NCI-H524 (cell line): ENCODE measurements at regions not wholly inside any gene's neighbourhood (a gene's known extent, or its start where the extent isn't known, plus 50 kb on each side); places are given as distances from the start of the nearest gene placed in this dataset.

ENCODE experiments used
- DNase-seq, 2 experiments: peaks; one replicate each; lab custom pipeline; 2025; lab: John Stamatoyannopoulos, UW

DNA sequence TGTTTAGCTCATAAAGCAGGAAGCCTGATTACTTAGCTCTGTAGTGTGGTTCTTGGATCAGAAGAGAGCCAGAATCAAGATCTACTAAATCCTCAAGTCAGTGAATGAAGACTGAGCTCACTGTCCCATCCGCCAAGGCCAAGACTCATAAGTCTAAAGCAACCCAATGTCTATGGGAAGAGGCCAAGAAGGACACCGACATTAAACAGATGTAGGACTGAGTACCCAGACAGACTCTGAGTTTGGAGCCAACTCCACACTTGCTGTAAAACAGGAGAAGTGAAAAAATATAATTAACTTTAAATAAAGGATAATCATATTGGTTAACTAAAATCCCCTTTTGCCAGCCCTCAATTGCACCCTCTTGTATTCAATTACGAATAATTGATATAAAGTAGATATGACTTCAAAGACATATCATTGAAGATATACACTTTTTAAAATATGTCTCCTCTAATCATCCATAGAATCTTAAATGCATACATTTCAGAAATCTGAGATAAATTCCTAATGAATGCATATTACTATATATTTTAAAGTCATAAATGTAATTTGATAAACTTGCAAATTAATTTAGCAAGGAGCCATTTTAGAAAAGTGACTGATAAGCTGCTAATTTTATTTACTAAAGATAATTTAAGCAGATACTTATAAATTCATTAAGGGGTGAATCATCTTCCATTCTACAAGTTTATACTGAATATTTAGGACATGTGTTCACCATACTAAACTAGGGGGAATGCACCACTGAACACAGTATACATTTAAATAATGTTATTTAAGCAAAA lies 617.0 kb upstream of the ARID1B start:
- DNase-seq = no peak

DNA sequence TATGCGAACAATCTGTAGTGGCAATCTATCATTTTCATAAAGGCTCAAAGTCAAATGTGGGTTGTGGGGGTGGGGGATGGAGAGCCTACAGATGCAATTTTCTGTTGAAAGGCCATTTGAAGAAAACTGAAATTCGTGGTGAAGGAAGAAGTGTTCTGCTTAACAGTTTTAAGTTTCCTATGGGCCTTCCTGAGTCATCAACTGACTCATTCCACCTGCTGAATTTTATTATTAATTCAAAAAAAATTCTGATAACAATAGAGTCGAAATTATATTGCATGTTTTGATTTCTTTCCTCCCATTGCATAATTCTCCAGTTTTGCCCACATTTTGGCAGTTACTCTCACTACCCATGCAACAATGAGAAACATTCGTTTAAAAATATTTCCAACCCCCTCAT lies 622.3 kb upstream of the ARID1B start:
- DNase-seq = no peak

DNA sequence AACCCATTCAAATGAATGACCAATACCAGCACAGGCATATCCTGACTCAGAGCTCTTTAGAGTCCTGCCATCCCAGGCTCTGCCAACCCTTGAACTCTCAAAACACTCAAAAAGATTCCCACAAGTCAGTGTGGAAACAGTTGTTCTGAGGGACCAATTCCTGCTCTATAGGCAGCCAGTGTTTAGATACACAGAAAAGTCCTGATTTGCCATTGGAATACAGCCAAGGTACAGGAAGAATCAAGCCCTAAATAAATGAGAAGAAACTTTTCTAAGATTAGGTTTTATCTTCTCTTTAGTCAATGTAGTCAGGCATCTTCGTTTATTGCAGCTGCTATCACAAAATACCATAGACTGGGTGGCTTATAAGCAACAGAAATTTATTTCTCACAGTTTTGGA lies 626.8 kb upstream of the ARID1B start:
- DNase-seq = no peak

DNA sequence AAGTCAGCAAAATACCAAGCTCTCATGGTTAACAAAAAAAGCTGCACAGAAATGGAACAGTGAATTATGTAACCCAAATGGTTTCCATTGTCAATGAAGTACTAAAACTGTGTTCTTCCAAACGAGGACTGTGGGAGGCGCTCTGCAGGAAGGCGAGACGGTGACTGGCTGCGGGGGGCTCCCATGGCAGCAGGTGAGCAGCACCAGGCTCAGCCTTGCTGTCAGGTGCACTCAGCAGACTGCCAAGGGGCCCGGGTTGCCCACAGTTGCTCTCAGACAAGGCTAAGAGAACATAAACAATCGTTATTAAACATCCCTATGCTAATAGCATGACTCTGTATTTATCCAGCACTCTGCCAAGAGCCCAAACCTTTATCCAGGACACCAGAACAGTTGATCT lies 630.3 kb upstream of the ARID1B start:
- no peak for DNase-seq

DNA sequence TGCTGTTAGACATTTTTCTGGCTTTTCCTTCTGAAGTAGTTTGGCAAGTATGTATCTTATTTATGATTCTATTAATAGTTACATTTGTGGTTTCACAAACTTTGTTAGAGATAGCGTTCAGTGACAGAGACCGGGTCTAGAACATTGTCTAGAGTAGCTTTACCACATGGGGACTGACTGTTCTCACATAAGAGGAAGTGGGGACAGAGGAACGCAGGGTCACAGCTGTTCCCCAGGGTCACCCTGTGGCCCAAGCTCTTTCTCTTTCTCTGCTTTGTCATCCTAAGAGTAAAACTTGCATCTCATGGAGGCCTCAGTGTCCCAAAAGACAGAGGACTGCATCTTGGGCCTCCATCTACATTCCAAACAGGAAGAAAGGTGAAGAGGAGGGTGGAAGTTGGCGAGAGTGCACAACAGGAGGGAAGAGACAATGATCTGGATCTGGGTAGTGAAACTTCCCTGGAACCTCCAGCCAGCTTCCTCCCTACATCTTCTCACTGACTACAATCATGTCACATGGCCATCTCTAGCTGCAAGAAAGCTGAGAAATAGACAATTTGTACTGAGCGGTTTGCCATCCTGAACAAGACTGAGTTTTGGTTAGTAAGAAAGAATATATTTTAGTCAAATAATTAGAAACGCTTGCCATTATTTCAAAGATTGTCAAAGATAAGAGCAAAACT lies 645.8 kb upstream of the ARID1B start:
- no peak for DNase-seq

DNA sequence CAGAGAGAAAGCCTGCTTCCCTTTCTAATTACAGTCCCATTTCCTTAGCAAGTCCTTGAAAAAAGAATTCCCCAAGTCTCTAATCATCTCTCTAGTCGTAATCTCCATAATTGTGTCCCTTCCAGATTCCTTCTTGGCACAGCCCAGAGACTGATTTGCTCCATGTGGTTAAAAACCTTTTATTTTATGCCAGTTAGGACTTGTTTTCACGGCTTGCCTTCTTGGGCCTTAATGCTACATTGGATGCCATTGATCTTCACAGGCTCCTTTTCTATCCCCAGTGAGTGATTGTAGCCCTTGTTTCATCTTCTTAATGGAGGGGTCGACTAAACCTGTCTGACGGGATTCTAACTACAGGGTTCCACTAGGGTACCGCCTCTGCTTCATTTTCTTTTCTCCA lies 650.6 kb upstream of the ARID1B start:
- DNase-seq = no peak

DNA sequence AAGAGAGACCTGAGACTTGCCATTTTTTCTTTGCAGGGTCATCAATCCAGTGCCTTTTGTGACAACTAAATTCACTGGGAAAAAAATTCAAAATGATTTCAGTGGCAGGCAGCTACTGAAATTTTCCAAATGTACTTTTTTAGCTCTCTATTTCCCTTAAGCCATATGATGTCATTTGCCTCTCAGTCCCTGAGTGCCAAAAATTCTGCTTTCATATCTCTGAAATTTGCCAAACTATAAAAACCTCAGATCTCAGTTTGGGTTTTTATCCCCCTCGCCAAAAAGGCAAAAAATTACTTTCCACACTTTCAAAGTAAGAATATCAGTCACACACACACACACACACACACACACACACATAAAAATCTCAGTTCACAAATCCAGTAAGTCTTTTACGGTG lies 651.3 kb upstream of the ARID1B start:
- no peak for DNase-seq

DNA sequence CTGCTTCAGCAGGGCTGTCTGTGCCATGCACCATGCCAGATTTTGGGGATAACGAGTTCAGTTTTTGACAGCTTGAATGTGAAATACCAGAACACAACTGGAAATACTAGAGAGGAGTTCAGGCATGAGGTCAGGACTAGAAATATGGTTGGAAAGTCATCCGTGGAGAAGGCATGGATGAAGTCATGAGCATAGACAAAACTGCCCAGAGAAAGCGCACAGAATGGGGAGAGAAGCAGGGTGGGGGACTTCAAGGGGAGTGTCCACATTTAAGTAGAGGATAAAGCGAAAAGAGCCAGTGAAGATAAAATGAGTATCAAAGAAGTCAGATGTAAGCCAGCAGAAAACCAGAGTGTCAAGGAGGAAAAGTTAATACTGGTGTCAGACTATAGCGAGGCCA lies 653.4 kb upstream of the ARID1B start:
- no peak for DNase-seq

DNA sequence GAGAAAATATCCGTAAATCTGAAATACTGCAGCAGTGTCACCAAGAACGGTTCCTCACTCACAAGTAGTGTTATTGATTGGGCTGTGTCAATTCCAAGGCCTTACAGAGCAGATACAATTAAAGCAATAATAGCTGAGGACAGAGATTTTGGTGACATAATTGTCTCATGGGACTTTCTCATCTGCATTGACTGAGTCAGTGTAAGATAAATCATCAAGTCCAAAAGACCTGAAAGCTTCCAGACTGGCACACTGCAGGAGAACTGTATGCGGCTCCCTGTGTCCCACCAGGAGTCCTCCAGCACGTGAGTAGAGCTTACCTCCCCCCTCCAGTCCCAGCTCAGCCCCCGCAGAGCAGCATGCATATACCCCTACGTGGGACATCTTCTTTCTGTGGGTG lies 655.2 kb upstream of the ARID1B start:
- no peak for DNase-seq

DNA sequence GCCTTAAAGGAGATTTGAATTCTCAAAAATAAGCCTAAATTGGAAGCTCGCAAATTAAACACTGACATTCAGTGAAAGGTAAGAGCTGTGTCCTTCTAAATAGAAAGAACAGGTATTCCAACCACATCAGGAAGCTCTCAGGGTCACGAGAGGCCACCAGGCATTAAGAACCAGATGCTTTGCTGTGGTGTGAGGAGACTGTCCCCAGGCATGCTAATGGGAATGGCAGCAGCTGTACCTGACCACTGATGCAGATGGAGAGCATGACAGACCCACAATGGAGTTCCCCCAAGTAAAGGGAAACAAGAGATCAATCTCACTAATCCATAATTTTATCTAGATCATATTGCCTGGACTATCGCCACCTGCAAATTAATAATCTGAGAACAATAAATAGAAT lies 658.9 kb upstream of the NOX3 start:
- DNase-seq = peak; percentile 7 to 22

DNA sequence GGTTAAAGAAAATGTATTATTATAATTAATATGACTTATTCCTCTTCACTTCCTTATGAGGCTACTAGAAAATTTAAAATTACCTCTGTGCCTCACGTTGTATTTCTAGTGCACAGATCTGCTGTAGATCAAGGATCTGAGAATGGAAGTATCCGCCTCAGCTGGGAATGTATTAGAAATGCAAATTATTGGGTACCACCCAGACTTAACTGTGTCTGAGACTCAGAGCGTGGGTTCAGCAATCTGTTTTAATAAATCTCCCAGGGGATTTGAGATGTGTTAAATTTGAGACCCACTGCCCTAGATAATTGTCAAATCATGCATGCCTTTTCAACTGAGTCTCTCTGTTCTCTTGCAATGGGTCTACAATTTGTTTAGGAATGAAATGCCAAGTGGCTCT lies 658.0 kb upstream of the NOX3 start:
- peak; percentile 55 to 79 for DNase-seq

DNA sequence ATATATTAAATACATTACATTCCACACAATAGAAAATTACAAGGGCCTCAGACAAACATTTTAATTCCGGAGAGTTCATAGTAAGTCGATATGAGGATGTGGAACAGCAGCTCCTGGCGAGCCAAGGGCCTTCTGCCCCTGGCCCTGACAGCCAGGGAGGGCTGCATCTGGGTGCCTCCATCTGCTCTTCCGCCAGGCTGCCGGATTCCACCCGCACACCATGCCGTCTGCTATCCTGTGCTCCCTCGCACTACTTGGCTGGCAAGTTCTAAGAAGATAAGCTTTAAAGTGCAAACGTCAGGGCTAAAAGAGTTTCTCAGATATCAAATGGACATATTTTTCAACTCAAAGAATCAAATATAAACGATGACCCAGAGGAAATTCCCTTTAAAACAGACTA lies 656.3 kb upstream of the NOX3 start:
- peak; percentile 68 to 94 for DNase-seq

DNA sequence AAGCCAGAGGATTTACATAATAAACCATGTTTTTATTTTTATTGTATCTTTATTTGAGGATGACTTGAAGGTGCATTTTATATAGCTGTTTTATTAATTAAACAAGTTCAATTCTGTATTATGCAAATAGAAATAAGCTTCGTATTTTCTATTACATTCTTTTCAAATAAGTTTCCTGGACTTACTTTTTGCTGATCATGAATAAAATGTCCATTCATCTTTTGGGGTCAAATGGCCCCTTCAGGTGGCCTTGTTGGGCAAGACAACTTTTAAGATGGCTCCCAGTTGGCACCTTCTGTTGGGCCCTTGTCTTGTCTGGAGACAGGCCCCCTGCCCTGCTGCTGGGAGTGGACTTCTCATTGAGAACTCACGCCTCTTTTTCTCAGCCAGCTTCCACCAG lies 654.6 kb upstream of the NOX3 start:
- DNase-seq = no peak

DNA sequence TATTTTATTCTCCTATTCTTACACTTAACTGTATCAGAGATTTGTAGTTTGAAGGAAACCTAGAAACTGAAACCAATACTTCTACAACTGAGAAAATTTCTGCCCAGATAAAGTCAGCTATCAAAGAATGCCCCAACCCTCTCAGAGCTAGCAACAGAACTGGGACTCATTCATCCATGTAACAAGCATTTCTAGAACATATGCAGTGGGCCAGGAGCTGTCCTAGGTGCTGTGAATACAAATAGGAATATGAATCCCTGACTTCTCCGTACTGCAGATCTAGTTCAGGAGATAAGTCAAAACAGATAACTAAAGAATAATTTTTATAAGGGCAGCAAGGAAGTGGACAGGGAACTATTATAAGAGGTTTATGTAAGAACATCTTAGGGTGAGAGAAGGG lies 654.1 kb upstream of the NOX3 start:
- no peak for DNase-seq

DNA sequence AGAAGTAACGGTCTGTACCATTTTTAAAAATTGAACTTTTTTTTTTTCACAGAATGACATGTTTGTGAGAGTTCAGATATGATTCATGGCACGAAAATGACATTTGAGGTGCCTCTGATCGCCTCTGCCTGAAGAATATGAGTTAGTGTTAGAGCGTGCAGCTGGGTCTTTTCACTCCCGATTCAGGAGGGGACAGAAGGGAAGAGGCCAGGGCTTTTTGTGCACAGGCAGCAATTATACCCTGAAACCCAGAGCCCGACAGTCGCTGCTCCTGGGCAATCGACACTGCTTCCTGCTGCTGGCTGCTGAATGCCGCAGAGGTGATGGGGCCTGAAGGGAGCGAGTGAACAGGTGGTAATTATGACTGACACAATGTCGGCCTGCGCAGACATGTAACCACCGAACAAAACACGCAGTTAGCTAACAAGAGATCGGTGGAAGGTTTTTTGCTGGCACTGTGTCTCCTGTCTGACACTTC lies 652.0 kb upstream of the NOX3 start:
- no peak for DNase-seq

DNA sequence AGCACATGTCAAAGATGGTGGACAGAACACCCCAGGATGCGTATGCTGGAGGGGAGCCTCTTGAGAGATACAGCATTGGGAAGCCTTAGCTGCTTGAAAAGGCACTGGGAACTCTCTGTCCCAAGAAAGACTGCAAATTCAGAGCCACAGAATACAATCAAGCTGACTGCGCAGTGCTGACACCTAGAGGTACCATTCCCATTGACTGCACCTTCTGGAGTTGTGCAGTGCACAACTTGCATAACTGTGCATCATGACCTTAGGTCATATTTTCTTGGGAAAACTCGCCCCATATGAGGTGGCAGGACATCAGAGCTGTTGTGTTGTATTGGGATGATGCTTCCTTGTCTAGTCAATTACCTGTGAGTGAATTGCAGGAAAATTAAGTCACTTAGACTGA lies 646.5 kb upstream of the NOX3 start:
- no peak for DNase-seq

DNA sequence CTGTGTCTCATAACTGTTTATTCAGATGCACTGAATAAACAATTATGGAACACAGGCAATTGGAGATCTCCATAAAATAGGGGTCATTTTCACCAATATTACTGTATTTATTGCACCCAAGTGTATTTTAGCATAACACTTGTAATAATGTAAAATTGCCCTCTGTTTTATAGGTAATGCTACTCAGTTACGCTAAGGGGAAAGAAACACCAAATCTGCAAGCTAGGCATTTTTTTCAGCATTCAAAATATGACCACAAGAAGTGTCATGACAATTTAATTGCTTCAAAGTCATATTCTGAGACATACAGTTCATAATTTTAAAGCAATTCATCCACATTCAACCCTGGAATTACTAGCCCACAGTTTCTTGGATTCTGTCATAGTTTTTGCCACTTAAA lies 643.2 kb upstream of the NOX3 start:
- no peak for DNase-seq

DNA sequence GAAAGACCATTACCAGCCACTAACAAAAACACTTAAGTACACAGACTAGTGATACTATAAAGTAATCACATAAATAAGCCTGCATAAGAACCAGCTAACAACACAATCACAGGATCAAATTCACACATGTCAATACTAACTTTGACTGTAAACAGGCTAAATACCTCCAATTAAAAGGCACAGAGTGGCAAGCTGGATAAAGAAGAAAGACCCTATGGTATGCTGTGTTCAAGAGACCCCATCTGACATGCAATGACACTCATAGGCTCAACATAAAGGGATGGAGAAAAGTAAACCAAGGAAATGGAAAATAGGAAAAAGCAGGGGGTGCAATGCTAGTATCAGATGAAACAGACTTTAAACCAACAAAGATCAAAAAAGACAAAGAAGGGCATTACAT lies 631.8 kb upstream of the NOX3 start:
- DNase-seq = no peak

DNA sequence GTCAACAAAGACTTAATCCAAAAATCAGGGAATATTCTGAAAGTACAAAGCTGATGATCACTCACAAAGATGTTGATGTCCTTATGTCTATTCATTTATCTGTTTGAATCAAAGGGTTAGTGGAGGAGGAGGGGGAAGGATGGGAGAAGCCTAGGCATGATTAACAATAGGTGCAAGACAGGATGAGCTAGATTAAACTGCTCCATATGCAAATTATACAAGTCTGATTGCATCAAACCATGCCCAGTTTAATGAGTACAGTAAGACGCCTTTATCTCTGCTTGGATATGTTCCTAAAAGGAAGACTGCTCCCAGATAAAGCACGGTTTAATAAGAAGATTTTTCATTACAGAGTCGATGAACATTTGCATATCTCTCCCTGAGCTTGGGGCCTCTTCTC lies 626.4 kb upstream of the NOX3 start:
- DNase-seq = no peak

DNA sequence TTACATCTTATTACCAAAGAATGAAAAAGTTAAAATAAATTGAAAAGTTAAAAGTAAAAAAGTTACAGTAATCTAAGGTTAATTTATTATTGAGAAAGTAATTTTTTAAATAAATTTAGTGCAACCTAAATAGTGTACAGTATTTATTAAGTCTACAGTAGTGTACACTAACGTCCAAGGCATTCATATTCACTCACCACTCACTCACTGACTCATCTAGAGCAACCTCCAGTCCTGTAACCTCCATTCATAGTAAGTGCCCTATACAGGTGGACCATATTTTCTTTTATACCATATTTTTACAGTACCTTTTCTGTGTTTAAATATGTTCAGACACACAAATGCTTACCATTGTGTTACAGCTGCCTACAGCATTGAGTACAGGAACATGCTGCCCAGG lies 624.7 kb upstream of the NOX3 start:
- no peak for DNase-seq

DNA sequence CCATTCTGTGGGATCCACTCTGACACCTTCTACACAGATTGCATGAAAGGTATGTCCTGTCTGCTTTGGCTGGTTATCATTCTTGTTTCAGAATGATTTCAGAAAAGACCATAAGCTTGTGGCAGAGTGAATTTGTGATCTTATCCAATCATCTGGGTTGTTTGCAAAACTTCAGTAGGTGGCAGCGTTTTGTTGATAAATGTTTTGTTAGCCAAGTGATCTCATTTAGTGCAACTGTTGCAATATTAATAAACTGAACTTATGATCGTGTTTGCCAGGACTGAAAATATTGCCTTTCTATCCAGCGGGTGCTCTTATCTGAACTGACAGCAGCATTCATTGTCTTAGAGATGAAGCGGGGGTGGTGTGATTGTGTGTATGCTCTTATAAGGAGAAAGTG lies 613.2 kb upstream of the NOX3 start:
- peak; percentile 3 to 35 for DNase-seq

DNA sequence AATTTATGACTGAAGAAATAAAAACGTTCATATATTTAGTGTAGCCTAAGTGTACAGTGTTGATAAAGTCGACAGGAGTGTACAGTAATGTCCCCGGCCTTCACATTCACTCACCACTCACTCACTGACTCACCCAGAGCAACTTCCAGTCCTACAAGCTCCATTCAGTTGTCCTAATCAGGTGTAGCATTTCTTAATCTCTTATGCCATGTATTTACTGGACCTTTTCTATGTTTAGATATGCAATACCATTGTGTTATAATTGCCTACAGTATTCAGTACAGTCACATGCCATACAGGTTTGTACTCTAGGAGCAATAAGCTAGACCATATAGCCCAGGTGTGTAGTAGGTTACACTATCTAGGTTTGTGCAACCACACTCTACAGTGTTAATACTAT lies 610.2 kb upstream of the NOX3 start:
- no peak for DNase-seq

DNA sequence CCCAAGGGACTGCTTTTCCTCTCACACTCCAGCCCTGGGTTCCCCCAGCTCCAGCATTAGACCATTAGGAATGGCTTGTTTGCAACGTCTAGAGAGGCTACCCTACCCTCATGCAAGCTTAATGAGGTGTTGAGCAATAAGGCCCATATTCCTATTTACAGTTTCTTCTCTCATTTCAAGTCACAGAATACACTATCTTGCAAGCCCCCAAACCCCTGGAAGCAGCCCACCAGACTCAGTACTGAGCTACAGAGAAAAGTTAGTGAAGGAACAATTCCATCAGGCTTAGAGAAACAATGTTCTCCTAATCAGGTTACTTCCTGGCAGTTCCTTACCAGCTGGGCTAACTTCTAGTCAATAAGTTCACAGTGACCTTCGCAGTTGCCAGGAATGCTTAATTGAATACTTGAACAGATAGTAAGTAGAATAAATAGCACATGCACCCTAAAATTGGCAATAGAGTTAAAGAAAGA lies 606.5 kb upstream of the NOX3 start:
- no peak for DNase-seq

DNA sequence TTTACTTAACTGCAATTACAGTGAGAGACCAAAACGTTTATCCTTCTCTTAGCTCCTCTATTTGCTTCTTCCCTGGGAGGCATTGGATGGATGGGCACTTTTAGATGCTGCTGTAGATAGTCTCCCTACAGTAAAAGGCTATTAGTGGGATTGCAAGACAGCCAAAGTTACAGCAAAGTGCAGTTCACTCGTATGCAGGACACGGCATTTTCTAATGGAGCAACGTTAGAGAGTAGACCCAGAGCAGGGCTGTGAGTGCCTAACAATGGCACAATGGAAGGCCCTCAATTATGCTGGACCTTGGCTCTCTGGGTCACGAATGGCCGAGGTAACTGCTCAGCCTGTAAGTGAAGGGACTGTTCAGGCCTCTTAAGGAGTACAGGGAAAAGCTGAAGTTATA lies 605.8 kb upstream of the NOX3 start:
- no peak for DNase-seq
